Activated CD4-positive, alpha-beta memory T cell treated with anti-CD3 and anti-CD28 coated beads, Interleukin-2, amount 10 ng/mL, durations not matched to agents 7 days and 5 days (primary cell): ENCODE measurements at regions not wholly inside any gene's neighbourhood (a gene's known extent, or its start where the extent isn't known, plus 50 kb on each side); places are given as distances from the start of the nearest gene placed in this dataset.

Experiments used
- CTCF ChIA-PET: fragments of 350-600 bp; sonication (Branson Sonifier 250); formaldehyde crosslinking; loops from one replicate; lab custom pipeline; 2021; ENCODE audit warnings: antibody characterized with exemption, inconsistent platforms; lab: Charles Lee
- POLR2A ChIA-PET: fragments of 350-600 bp; sonication (Branson Sonifier 250); formaldehyde crosslinking; loops from one replicate; lab custom pipeline; 2021; ENCODE audit warnings: antibody characterized with exemption; lab: Charles Lee
- DNase-seq: peaks from one replicate; pipeline ENCODE4 v3.0.0-alpha.2; 2020
- H3K27ac Mint-ChIP-seq: one replicate; pipeline ENCODE4 v1.8.0; 2021; ENCODE audit warnings: mild to moderate bottlenecking, mixed read lengths
- H3K27me3 Mint-ChIP-seq: one replicate; pipeline ENCODE4 v1.8.0; 2021; ENCODE audit warnings: mixed read lengths
- H3K36me3 Mint-ChIP-seq: one replicate; pipeline ENCODE4 v1.8.0; 2021; ENCODE audit warnings: low read depth, mixed read lengths
- H3K4me1 Mint-ChIP-seq: one replicate; pipeline ENCODE4 v1.8.0; 2021; ENCODE audit warnings: mixed read lengths
- H3K4me3 Mint-ChIP-seq: one replicate; pipeline ENCODE4 v1.8.0; 2021; ENCODE audit warnings: mild to moderate bottlenecking, mixed read lengths
- H3K9me3 Mint-ChIP-seq: one replicate; pipeline ENCODE4 v1.8.0; 2021; ENCODE audit warnings: mixed read lengths

DNA sequence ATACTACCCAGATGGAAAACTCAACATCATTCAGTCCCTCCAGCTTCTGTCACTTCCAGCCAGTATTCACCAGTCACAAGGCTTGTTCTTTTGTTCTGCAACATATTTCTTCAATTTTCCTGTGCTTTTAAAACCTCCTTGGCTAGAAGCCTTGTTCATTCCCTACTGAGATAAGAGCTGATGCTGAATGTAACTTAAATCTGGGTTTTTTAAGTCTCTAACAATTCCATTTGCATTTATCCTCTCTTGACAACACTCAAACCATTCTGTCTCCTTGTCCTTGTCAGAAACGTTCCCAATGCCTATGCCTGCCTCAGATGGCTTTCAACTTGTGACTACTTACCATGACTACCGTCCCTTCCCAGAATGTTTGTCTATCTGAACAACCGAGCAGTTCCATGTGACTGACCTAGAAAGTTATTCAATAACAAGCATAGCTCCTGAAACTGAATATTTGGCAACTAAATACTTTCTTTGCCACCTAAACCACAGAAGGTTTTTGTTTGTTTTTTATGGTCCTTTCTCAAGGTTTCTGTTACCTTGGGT, 682.9 kb upstream of the GALNTL6 start:
- no peak for DNase-seq
- Mint-ChIP-seq H3K9me3 (peaks cover 11% of the 10 kb centered on the region), H3K27ac (no peak overlapping the region), H3K27me3 (no peaks in the 10 kb centered on the region), H3K36me3 (no peaks in the 10 kb centered on the region), H3K4me3 (no peak overlapping the region), H3K4me1 (no peaks in the 10 kb centered on the region)
- ChIA-PET POLR2A (no interaction called here), CTCF (no interaction called here)

DNA sequence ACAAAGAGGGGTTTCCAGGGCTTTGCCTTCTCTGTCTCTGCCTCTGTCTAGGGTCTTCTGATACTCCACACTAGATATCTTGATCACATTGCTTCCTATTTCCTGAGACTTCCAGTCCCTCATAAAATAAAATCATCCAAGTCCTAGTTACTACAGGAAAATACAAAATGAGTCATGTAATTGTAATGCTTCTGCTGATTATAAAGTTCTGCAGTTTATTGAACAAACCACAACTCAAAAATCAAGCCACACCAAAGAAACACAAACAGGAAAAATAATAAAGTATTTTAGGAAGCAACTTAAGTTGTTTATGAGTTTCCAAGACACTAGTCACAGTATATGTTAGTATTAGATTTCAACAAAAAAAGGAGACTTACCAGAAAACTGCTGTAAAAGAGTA, 695.1 kb upstream of the GALNTL6 start:
- POLR2A ChIA-PET, result no interaction called here
- peaks cover 3% of the 10 kb centered on the region for H3K9me3 Mint-ChIP-seq

DNA sequence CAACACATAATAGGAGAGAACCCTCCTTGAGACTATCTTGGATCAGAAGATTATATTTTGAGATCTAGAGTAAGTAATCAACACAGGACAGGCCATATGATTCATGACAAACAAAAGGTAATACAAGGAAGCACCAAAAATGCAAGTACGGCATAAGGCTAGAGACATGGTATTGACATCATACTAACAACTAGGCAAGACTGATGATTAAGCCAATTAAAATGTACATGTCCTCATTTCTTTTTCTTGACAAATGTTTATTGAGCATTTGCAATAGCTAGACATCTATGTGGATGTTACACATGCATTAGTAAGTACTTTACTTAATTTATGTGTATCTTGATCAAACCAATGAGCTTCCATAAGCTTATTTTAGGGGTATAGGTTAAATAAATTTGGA, 695.7 kb upstream of the GALNTL6 start:
- Mint-ChIP-seq H3K4me3 (no peak overlapping the region), H3K9me3 (no peaks in the 10 kb centered on the region), H3K4me1 (no peaks in the 10 kb centered on the region), H3K27ac (no peak overlapping the region), H3K27me3 (no peaks in the 10 kb centered on the region), H3K36me3 (no peaks in the 10 kb centered on the region)
- ChIA-PET POLR2A (no interaction called here), CTCF (no interaction called here)
- DNase-seq, result no peak

More for the DNA sequence above, 695.1 kb upstream of the GALNTL6 start:
- no peak for DNase-seq
- Mint-ChIP-seq H3K27me3 (no peaks in the 10 kb centered on the region), H3K36me3 (no peaks in the 10 kb centered on the region), H3K27ac (no peak overlapping the region), H3K4me1 (no peaks in the 10 kb centered on the region), H3K4me3 (no peak overlapping the region)
- CTCF ChIA-PET, result no interaction called here

DNA sequence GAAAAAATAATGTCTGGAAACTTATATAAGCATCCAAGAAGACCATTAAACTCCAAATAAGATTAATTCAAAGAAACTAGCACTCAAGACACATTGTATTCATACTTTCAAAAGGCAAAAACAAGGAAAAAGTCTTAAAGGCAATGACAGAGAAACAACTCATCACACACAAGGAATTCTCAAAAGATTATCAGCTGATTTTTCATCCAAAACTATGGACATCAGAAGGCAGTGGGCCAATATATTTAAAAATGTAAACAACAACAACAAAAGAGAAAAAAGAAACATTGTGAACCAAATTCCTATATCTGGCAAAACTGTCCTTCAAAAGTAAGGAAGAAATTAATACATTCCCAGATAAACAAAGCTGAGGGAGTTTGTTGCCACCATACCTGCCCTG, 711.4 kb upstream of the GALNTL6 start:
- Mint-ChIP-seq H3K27ac (no peak overlapping the region), H3K4me1 (no peaks in the 10 kb centered on the region), H3K36me3 (no peaks in the 10 kb centered on the region), H3K4me3 (no peak overlapping the region), H3K27me3 (no peaks in the 10 kb centered on the region), H3K9me3 (peaks cover 4% of the 10 kb centered on the region)
- ChIA-PET POLR2A (no interaction called here), CTCF (no interaction called here)
- DNase-seq, result no peak

GRCh38 chr4:171087089-171087488, 726.1 kb upstream of the GALNTL6 start:
- peaks cover 14% of the 10 kb centered on the region for H3K9me3 Mint-ChIP-seq
- no peaks in the 10 kb centered on the region for H3K36me3 Mint-ChIP-seq
- no peak overlapping the region for H3K4me3 Mint-ChIP-seq
- DNase-seq, result no peak
- POLR2A ChIA-PET, result no interaction called here
- CTCF ChIA-PET, result no interaction called here
- H3K27me3 Mint-ChIP-seq, result no peaks in the 10 kb centered on the region
- H3K27ac Mint-ChIP-seq, result no peak overlapping the region
- H3K4me1 Mint-ChIP-seq, result no peaks in the 10 kb centered on the region

DNA sequence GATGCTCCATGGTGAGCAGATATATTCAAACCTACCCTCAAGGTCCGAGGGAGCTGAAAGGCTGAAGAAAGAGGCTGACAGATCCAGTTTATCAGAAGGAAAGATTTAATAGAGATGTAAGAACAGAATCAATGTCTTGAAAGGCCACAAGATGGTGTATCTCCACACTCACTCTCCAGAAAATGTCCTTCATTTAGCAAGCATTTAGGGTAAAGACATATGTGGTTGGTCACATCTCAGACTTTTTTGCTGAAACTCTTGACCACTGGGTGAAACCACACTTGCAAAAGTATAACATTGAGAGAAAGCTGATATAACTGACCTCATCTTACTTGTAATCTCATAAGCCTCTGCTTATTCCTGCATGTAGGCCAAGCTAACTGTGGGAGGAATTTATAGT, 745.8 kb upstream of the GALNTL6 start:
- peaks cover 8% of the 10 kb centered on the region for H3K9me3 Mint-ChIP-seq
- no peaks in the 10 kb centered on the region for H3K27me3 Mint-ChIP-seq
- H3K36me3 Mint-ChIP-seq, result no peaks in the 10 kb centered on the region
- no peak overlapping the region for H3K27ac Mint-ChIP-seq
- POLR2A ChIA-PET, result no interaction called here
- CTCF ChIA-PET, result no interaction called here
- H3K4me1 Mint-ChIP-seq, result no peaks in the 10 kb centered on the region
- DNase-seq, result no peak
- H3K4me3 Mint-ChIP-seq, result no peak overlapping the region

- Mint-ChIP-seq H3K4me3 (no peak overlapping the region), H3K27me3 (no peaks in the 10 kb centered on the region), H3K36me3 (no peaks in the 10 kb centered on the region), H3K9me3 (no peaks in the 10 kb centered on the region), H3K4me1 (no peaks in the 10 kb centered on the region), H3K27ac (no peak overlapping the region)
- ChIA-PET POLR2A (no interaction called here), CTCF (no interaction called here)
- no peak for DNase-seq
These were observed 763.8 kb upstream of the GALNTL6 start for GRCh38 chr4:171049380-171049779.

DNA sequence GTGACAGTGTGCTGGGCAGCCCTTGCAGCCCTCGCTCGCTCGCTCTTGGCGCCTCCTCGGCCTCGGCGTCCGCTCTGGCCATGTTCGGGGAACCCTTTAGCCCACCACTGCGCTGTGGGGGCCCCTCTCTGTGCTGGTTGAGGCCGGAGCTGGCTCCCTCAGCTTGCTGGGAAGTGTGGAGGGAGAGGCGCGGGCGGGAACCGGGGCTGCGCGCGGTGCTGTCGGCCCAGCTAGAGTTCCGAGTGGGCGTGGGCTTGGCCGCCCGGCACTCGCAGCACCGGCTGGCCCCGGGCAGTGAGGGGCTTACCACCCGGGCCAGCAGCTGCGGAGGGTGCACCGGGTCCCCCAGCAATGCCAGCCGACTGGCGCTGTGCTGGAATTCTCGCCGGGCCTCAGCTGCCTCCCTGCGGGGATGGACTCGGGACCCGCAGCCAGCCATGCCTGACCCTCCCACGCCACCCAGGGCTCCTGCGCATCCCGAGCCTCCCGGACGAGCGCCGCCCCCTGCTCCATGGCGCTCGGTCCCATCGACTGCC, 770.1 kb upstream of the GALNTL6 start:
- peaks cover 2% of the 10 kb centered on the region for H3K9me3 Mint-ChIP-seq
- no peaks in the 10 kb centered on the region for H3K27me3 Mint-ChIP-seq
- no peaks in the 10 kb centered on the region for H3K4me1 Mint-ChIP-seq
- no peak overlapping the region for H3K4me3 Mint-ChIP-seq
- ChIA-PET CTCF (no interaction called here), POLR2A (no interaction called here)
- H3K36me3 Mint-ChIP-seq, result no peaks in the 10 kb centered on the region
- no peak overlapping the region for H3K27ac Mint-ChIP-seq
- no peak for DNase-seq

DNA sequence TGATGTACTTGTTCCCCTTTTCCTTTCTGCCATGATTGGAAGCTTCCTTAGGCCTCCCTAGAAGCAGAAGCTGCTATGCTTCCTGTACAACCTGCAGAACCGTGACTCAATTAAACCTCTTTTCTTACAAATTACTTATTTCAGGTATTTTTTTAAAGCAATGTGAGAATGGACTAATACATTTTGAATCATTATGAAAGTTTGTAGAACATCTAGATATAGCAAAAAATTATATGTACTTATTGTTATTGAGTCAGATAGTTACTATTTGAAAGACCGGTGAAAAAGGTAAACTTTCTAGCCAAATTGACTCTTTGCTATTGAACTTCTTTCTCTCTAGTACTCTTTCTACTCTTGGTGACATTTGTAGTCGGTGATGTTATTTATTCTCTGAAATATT, 777.3 kb upstream of the GALNTL6 start:
- ChIA-PET CTCF (no interaction called here), POLR2A (no interaction called here)
- no peaks in the 10 kb centered on the region for H3K36me3 Mint-ChIP-seq
- peaks cover 12% of the 10 kb centered on the region for H3K9me3 Mint-ChIP-seq
- H3K27me3 Mint-ChIP-seq, result no peaks in the 10 kb centered on the region
- no peak overlapping the region for H3K4me3 Mint-ChIP-seq
- DNase-seq, result no peak
- no peak overlapping the region for H3K27ac Mint-ChIP-seq
- no peaks in the 10 kb centered on the region for H3K4me1 Mint-ChIP-seq

GRCh38 chr4:171031338-171031737, 781.9 kb upstream of the GALNTL6 start:
- Mint-ChIP-seq H3K4me3 (no peak overlapping the region), H3K27ac (no peak overlapping the region), H3K4me1 (no peaks in the 10 kb centered on the region), H3K36me3 (no peaks in the 10 kb centered on the region), H3K27me3 (no peaks in the 10 kb centered on the region), H3K9me3 (peaks cover 6% of the 10 kb centered on the region)
- DNase-seq, result no peak
- ChIA-PET CTCF (no interaction called here), POLR2A (no interaction called here)

- Mint-ChIP-seq H3K4me1 (no peaks in the 10 kb centered on the region), H3K27ac (no peak overlapping the region), H3K36me3 (no peaks in the 10 kb centered on the region), H3K4me3 (no peak overlapping the region), H3K27me3 (no peaks in the 10 kb centered on the region), H3K9me3 (no peaks in the 10 kb centered on the region)
- ChIA-PET CTCF (no interaction called here), POLR2A (no interaction called here)
- DNase-seq, result no peak
These were observed 787.4 kb upstream of the GALNTL6 start for GRCh38 chr4:171025776-171026175.

GRCh38 chr4:171025343-171025742, 787.9 kb upstream of the GALNTL6 start:
- Mint-ChIP-seq H3K36me3 (no peaks in the 10 kb centered on the region), H3K4me1 (no peaks in the 10 kb centered on the region), H3K4me3 (no peak overlapping the region), H3K9me3 (no peaks in the 10 kb centered on the region), H3K27ac (no peak overlapping the region), H3K27me3 (no peaks in the 10 kb centered on the region)
- DNase-seq, result no peak
- ChIA-PET CTCF (no interaction called here), POLR2A (no interaction called here)

- Mint-ChIP-seq H3K27me3 (no peaks in the 10 kb centered on the region), H3K27ac (no peak overlapping the region), H3K36me3 (no peaks in the 10 kb centered on the region), H3K4me3 (no peak overlapping the region), H3K4me1 (no peaks in the 10 kb centered on the region), H3K9me3 (no peaks in the 10 kb centered on the region)
- ChIA-PET POLR2A (no interaction called here), CTCF (no interaction called here)
- DNase-seq, result no peak
These were observed 788.4 kb upstream of the GALNTL6 start for GRCh38 chr4:171024720-171025303.

DNA sequence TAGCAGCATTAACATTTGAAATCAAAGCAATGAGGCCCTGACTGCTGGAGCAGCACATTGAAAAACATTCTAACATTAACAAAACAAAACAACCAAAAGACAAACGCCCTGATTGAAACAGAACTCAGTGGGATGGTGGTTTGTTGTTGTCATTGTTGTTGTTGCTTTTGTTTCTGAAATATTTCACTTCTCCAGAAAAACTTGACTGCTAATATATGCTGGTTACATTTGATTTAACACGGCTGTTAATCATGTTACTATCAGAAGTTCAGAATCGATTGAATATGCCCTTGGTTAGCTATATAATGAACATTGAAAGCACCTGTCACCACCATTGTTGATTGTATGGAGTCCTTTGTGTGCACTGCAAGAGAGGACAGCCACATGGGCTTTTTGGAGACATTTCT, 790.4 kb upstream of the GALNTL6 start:
- Mint-ChIP-seq H3K36me3 (no peaks in the 10 kb centered on the region), H3K27me3 (no peaks in the 10 kb centered on the region), H3K4me1 (no peaks in the 10 kb centered on the region), H3K27ac (no peak overlapping the region), H3K9me3 (no peaks in the 10 kb centered on the region), H3K4me3 (no peak overlapping the region)
- POLR2A ChIA-PET, result no interaction called here
- CTCF ChIA-PET, result no interaction called here
- no peak for DNase-seq
